Kidney epithelial cell (primary cell): ENCODE measurements at regions not wholly inside any gene's neighbourhood (a gene's known extent, or its start where the extent isn't known, plus 50 kb on each side); places are given as distances from the start of the nearest gene placed in this dataset.

Experiments
- DNase-seq: peaks from one replicate; pipeline ENCODE4 v3.0.0-alpha.2; 2010; ENCODE audit warnings: low read depth
- H3K27me3 ChIP-seq: 2 replicates; pipeline ENCODE4 v1.6.0; 2011; ENCODE audit warnings: low read length; ENCODE audit not compliant: control insufficient read depth, insufficient read depth
- H3K36me3 ChIP-seq: 2 replicates; pipeline ENCODE4 v1.5.1; 2011; ENCODE audit warnings: low read length; ENCODE audit not compliant: control insufficient read depth, insufficient read depth
- H3K4me3 ChIP-seq: 2 replicates; pipeline ENCODE4 v1.5.1; 2011; ENCODE audit warnings: low read depth, mild to moderate bottlenecking, control low read depth, low read length
- CTCF ChIP-seq: IDR thresholded peaks from 2 replicates; pipeline ENCODE4 v1.5.1; 2011; ENCODE audit warnings: mild to moderate bottlenecking, moderate library complexity, low read length, control low read depth, inconsistent platforms; ENCODE audit not compliant: insufficient read depth, poor library complexity, severe bottlenecking

DNA sequence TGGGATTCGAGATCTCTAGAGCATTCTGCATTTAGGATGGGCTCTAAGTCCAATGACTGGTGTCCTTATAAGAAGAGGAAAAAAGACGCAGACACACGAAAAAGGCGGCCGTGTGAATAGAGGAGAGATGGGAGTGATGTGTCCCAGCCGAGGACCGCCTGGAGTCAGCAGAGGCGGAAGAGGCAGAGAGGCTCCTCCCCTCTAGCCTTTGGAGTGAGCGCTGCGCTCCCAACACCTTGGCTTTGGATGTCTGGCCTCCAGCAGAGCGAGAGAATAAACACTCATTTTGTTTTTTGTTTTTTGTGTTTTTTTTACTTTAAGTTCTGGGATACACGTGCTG, 83.0 kb upstream of the RTL6 start:
- DNase-seq: no peak
- TF ChIP-seq CTCF: no peak
- H3K36me3 ChIP-seq: no peaks in the 10 kb centered on the region
- no peak overlapping the region for H3K4me3 ChIP-seq
- peaks cover 32% of the 10 kb centered on the region for H3K27me3 ChIP-seq

- DNase-seq: no peak
- TF ChIP-seq CTCF: no peak
- peaks cover 27% of the 10 kb centered on the region for H3K27me3 ChIP-seq
- no peak overlapping the region for H3K4me3 ChIP-seq
- no peaks in the 10 kb centered on the region for H3K36me3 ChIP-seq
Measured at GRCh38 chr22:44580176-44581095, 82.4 kb upstream of the RTL6 start.

- Histone ChIP-seq H3K36me3 (no peaks in the 10 kb centered on the region), H3K4me3 (no peak overlapping the region), H3K27me3 (peaks cover 35% of the 10 kb centered on the region)
- TF ChIP-seq CTCF: no peak
- no peak for DNase-seq
Measured at GRCh38 chr22:44578516-44579230, 80.6 kb upstream of the RTL6 start.

DNA sequence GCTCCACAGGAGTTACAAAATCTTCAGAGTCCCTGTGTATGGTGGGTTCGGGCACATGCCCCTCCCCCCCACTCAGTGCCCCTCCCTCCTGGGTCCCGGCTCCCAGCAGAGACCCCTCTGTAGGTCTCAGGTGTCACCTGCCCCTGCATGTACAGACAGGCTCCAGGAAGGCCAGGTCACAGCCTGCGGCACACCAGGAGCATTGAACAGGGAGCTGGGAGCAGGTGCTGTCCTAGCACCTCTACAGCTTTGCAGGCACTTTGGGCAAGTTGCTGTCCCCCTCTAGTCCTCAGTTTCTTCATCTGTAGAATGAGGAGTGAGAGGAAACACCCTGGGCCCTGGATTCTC, 80.1 kb upstream of the RTL6 start:
- no peaks in the 10 kb centered on the region for H3K36me3 ChIP-seq
- no peak for TF ChIP-seq CTCF
- no peak for DNase-seq

DNA sequence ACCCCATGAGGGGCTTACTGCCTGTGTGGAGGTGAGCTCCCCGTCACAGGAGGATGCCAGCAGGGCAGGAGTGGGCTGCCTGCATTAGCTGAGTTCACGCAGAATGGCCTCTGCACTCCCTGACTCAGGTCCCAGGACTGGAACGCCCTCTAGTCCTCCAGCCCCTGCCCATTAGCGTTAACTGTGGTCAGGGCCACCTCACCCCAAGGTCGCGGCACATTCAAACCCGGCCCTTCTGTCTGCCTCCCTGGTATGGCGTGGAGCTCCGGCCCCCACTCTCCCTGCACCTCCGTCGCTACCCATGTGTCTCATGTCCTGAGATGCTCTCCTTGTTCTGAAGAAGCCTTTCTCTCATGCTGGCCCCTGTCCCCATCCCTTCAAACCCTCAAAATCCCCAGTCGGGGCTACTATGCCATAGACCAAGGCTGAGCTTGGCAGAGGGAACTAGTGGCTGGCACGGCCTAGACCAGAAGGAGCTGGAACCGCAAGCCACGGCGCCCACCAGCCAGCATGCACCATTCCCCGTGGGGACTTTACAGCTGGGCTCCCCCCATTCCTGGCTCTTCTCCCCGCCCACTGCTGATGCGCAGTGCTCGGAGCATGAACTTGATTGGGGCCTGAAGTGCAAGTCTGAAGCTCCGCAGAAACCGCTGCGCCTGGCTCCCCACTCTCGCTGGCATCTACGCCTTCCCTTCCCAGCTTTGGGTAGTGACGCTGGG, 79.5 kb upstream of the RTL6 start:
- H3K4me3 ChIP-seq: no peak overlapping the region
- DNase-seq: no peak
- no peaks in the 10 kb centered on the region for H3K36me3 ChIP-seq
- H3K27me3 ChIP-seq: peaks cover 36% of the 10 kb centered on the region
- TF ChIP-seq CTCF: no peak

More for the DNA sequence above, 80.1 kb upstream of the RTL6 start:
- Histone ChIP-seq H3K27me3 (peaks cover 33% of the 10 kb centered on the region), H3K4me3 (no peak overlapping the region)
